ENCODE measurements at regions not wholly inside any gene's neighbourhood (a gene's known extent, or its start where the extent isn't known, plus 50 kb on each side); places are given as distances from the start of the nearest gene placed in this dataset.

DNA sequence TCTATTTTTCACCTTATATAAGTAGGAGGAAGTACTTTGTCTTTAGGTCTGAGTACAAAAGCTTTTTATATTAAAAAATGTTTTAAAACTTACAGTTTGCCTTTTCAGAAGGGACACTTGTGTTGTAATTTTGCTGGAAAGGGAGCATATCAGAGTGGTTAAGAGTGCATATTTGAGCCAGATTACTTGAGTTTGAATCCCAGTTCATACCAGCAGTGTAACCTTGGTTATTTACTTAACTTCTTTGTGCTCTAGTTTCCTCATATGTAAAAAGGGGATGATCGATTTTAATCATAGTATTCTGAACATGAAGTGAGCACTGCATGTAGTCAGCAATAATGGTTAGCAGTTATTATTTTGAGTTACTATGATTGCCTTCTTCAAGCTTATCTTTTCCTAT, 78.3 kb upstream of the SLC4A4 start:
- no peak for TF ChIP-seq POLR2AphosphoS5 (IDR thresholded peaks at IDR 0.05; ENCODE audit: low read depth, low read length)
- TF ChIP-seq, protein P1, sequence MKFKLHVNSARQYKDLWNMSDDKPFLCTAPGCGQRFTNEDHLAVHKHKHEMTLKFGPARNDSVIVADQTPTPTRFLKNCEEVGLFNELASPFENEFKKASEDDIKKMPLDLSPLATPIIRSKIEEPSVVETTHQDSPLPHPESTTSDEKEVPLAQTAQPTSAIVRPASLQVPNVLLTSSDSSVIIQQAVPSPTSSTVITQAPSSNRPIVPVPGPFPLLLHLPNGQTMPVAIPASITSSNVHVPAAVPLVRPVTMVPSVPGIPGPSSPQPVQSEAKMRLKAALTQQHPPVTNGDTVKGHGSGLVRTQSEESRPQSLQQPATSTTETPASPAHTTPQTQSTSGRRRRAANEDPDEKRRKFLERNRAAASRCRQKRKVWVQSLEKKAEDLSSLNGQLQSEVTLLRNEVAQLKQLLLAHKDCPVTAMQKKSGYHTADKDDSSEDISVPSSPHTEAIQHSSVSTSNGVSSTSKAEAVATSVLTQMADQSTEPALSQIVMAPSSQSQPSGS (IDR thresholded peaks at IDR 0.05; ENCODE audit: low read length) = no peak
- TF ChIP-seq YY1 (IDR thresholded peaks at IDR 0.05; ENCODE audit: low read depth, low read length) = no peak
- TF ChIP-seq, protein P2, sequence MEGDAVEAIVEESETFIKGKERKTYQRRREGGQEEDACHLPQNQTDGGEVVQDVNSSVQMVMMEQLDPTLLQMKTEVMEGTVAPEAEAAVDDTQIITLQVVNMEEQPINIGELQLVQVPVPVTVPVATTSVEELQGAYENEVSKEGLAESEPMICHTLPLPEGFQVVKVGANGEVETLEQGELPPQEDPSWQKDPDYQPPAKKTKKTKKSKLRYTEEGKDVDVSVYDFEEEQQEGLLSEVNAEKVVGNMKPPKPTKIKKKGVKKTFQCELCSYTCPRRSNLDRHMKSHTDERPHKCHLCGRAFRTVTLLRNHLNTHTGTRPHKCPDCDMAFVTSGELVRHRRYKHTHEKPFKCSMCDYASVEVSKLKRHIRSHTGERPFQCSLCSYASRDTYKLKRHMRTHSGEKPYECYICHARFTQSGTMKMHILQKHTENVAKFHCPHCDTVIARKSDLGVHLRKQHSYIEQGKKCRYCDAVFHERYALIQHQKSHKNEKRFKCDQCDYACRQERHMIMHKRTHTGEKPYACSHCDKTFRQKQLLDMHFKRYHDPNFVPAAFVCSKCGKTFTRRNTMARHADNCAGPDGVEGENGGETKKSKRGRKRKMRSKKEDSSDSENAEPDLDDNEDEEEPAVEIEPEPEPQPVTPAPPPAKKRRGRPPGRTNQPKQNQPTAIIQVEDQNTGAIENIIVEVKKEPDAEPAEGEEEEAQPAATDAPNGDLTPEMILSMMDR (IDR thresholded peaks at IDR 0.05; ENCODE audit: control extremely low read depth in 1 of 3, insufficient read depth in 1 of 3, low read depth in 1 of 3, low read length in 3 of 3) = no peak
- no peak for TF ChIP-seq CBX5 (IDR thresholded peaks at IDR 0.05; ENCODE audit: low read depth, low read length)
